H9 (cell line): ENCODE measurements at regions not wholly inside any gene's neighbourhood (a gene's known extent, or its start where the extent isn't known, plus 50 kb on each side); places are given as distances from the start of the nearest gene placed in this dataset.

Experiments used
- DNase-seq: peaks from one replicate; pipeline ENCODE4 v3.0.0-alpha.2; 2017
- H2AFZ ChIP-seq: one replicate; pipeline ENCODE4 v1.6.1; 2013; ENCODE audit warnings: mild to moderate bottlenecking, low read length, control low read depth, moderate library complexity
- H2AK5ac ChIP-seq: 2 replicates; pipeline ENCODE4 v1.6.1; 2013; ENCODE audit warnings: low read length, control low read depth, mixed read lengths; ENCODE audit not compliant: insufficient read length
- H2BK120ac ChIP-seq: one replicate; pipeline ENCODE4 v1.6.1; 2013; ENCODE audit warnings: low read depth, mild to moderate bottlenecking, low read length, control low read depth, inconsistent platforms; ENCODE audit not compliant: poor library complexity, severe bottlenecking
- H2BK12ac ChIP-seq: 2 replicates; pipeline ENCODE4 v1.6.1; 2013; ENCODE audit warnings: low read length, control low read depth, mixed read lengths, low read depth; ENCODE audit not compliant: insufficient read length
- H2BK15ac ChIP-seq: 2 replicates; pipeline ENCODE4 v1.6.1; 2013; ENCODE audit warnings: low read depth, low read length, control low read depth
- H2BK20ac ChIP-seq: one replicate; pipeline ENCODE4 v1.6.1; 2013; ENCODE audit warnings: low read depth, mild to moderate bottlenecking, low read length, control low read depth, inconsistent platforms; ENCODE audit not compliant: poor library complexity, severe bottlenecking
- H2BK5ac ChIP-seq: 2 replicates; pipeline ENCODE4 v1.6.1; 2013; ENCODE audit warnings: low read length, control low read depth, mixed read lengths; ENCODE audit not compliant: insufficient read length
- H3K14ac ChIP-seq: 2 replicates; pipeline ENCODE4 v1.6.1; 2013; ENCODE audit warnings: low read length, control low read depth; ENCODE audit not compliant: insufficient read depth
- H3K18ac ChIP-seq: 2 replicates; pipeline ENCODE4 v1.6.1; 2013; ENCODE audit warnings: low read depth, mild to moderate bottlenecking, mixed read lengths, low read length, control low read depth; ENCODE audit not compliant: insufficient read length
- H3K23ac ChIP-seq: 2 replicates; pipeline ENCODE4 v1.6.1; 2013; ENCODE audit warnings: low read length, control low read depth, mixed read lengths, low read depth; ENCODE audit not compliant: insufficient read length
- H3K23me2 ChIP-seq: 2 replicates; pipeline ENCODE4 v1.6.1; 2013; ENCODE audit warnings: low read depth, mild to moderate bottlenecking, mixed read lengths, low read length, control low read depth; ENCODE audit not compliant: insufficient read length, poor library complexity, severe bottlenecking
- H3K27ac ChIP-seq: 2 replicates; pipeline ENCODE4 v1.5.1; 2013; ENCODE audit warnings: low read length, control low read depth, mixed read lengths, low read depth; ENCODE audit not compliant: insufficient read length
- H3K27me3 ChIP-seq: 2 replicates; pipeline ENCODE4 v1.6.1; 2013; ENCODE audit warnings: low read length, control low read depth, inconsistent platforms; ENCODE audit not compliant: insufficient read depth
- H3K4ac ChIP-seq: 2 replicates; pipeline ENCODE4 v1.6.1; 2013; ENCODE audit warnings: low read depth, mild to moderate bottlenecking, control low read depth, inconsistent platforms, low read length, moderate library complexity
- H3K4me1 ChIP-seq: 2 replicates; pipeline ENCODE4 v1.6.1; 2013; ENCODE audit warnings: low read length, control low read depth, inconsistent platforms; ENCODE audit not compliant: insufficient read depth
- H3K4me2 ChIP-seq: 2 replicates; pipeline ENCODE4 v1.6.1; 2013; ENCODE audit warnings: low read length, control low read depth, mixed read lengths; ENCODE audit not compliant: insufficient read length, insufficient read depth
- H3K56ac ChIP-seq: 2 replicates; pipeline ENCODE4 v1.6.1; 2013; ENCODE audit warnings: low read depth, mild to moderate bottlenecking, mixed read lengths, low read length, control low read depth; ENCODE audit not compliant: insufficient read length
- H3K79me1 ChIP-seq: 2 replicates; pipeline ENCODE4 v1.6.1; 2013; ENCODE audit warnings: low read depth, mild to moderate bottlenecking, moderate library complexity, low read length, control low read depth, inconsistent platforms; ENCODE audit not compliant: insufficient read depth, poor library complexity, severe bottlenecking
- H3K79me2 ChIP-seq: 2 replicates; pipeline ENCODE4 v1.6.1; 2013; ENCODE audit warnings: low read length, control low read depth, inconsistent platforms; ENCODE audit not compliant: insufficient read depth
- H3K9ac ChIP-seq: 2 replicates; pipeline ENCODE4 v1.6.1; 2013; ENCODE audit warnings: low read length, control low read depth, mixed read lengths; ENCODE audit not compliant: insufficient read length; ENCODE audit errors: extremely low read depth
- H3K9me3 ChIP-seq: one replicate; pipeline ENCODE4 v1.6.1; 2013; ENCODE audit warnings: low read depth, low read length, inconsistent platforms; ENCODE audit not compliant: control insufficient read depth
- H3T11ph ChIP-seq: one replicate; pipeline ENCODE4 v1.6.1; 2013; ENCODE audit warnings: mild to moderate bottlenecking, low read length, control low read depth, inconsistent platforms
- H4K20me1 ChIP-seq: one replicate; pipeline ENCODE4 v1.6.1; 2013; ENCODE audit not compliant: control insufficient read depth, insufficient read length, insufficient read depth
- H4K5ac ChIP-seq: 2 replicates; pipeline ENCODE4 v1.6.1; 2013; ENCODE audit warnings: low read depth, mild to moderate bottlenecking, mixed read lengths, low read length, control low read depth; ENCODE audit not compliant: insufficient read length
- H4K8ac ChIP-seq: replicated peaks from 2 replicates; pipeline ENCODE4 v1.6.1; 2013; ENCODE audit warnings: low read length, control low read depth, mixed read lengths, low read depth; ENCODE audit not compliant: insufficient read length
- H4K91ac ChIP-seq: 2 replicates; pipeline ENCODE4 v1.6.1; 2013; ENCODE audit warnings: low read depth, mild to moderate bottlenecking, moderate library complexity, mixed read lengths, low read length, control low read depth; ENCODE audit not compliant: insufficient read length
- H3K27ac Mint-ChIP-seq, 3 experiments: 2 replicates in 2 of 3; 3 replicates in 1 of 3; pipeline ENCODE4 v1.8.0; 2020 to 2021; ENCODE audit warnings: mixed read lengths in 3 of 3, mild to moderate bottlenecking in 1 of 3, moderate library complexity in 1 of 3
- H3K27me3 Mint-ChIP-seq: 2 replicates; pipeline ENCODE4 v1.8.0; 2021; ENCODE audit warnings: low read depth, mild to moderate bottlenecking, moderate library complexity, mixed read lengths
- H3K36me3 Mint-ChIP-seq, 3 experiments: 2 replicates in 2 of 3; 3 replicates in 1 of 3; pipeline ENCODE4 v1.8.0; 2020 to 2021; ENCODE audit warnings: low read depth in 3 of 3, mixed read lengths in 3 of 3; ENCODE audit not compliant: insufficient read depth in 1 of 3
- H3K4me1 Mint-ChIP-seq, 2 experiments: 2 replicates each; pipeline ENCODE4 v1.8.0; 2020; ENCODE audit warnings: mixed read lengths in 2 of 2
- H3K4me3 Mint-ChIP-seq, 2 experiments: 2 replicates in 1 of 2; 3 replicates in 1 of 2; pipeline ENCODE4 v1.8.0; 2020 to 2021; ENCODE audit warnings: mild to moderate bottlenecking in 2 of 2, mixed read lengths in 2 of 2, moderate library complexity in 1 of 2
- H3K9me3 Mint-ChIP-seq, 2 experiments: 2 replicates in 1 of 2; 3 replicates in 1 of 2; pipeline ENCODE4 v1.8.0; 2020; ENCODE audit warnings: mild to moderate bottlenecking in 2 of 2, mixed read lengths in 2 of 2, moderate library complexity in 1 of 2
- CTCF ChIP-seq: fragments of 200-600 bp; sonication (generic); conservative IDR thresholded peaks from 3 replicates; pipeline ENCODE4 v1.8.0; 2021; ENCODE audit warnings: antibody characterized with exemption, mild to moderate bottlenecking
- WGBS: extraction: QIAGEN DNeasy Blood & Tissue Kit; methylation state at CpG from one replicate; pipeline ENCODE4 v1.1.7; 2013; ENCODE audit warnings: missing lambda C conversion rate, low lambda C conversion rate, mixed read lengths; ENCODE audit not compliant: insufficient read length; ENCODE audit errors: extremely low coverage; 5-methylcytosine and 5-hydroxymethylcytosine counted together

GRCh38 chr16:82391690-82392089, 221.7 kb upstream of the MPHOSPH6 start:
- Histone ChIP-seq H3K18ac (no peak overlapping the region), H3K14ac (no peak overlapping the region), H2AFZ (no peak overlapping the region), H3K27me3 (no peaks in the 10 kb centered on the region), H4K5ac (no peak overlapping the region), H2BK5ac (no peak overlapping the region), H2BK15ac (no peak overlapping the region), H3K27ac (no peak overlapping the region), H2BK12ac (no peak overlapping the region), H3K79me1 (no peaks in the 10 kb centered on the region), H2BK120ac (no peak overlapping the region), H2BK20ac (no peak overlapping the region), H3K56ac (no peak overlapping the region), H3K9ac (no peak overlapping the region), H4K8ac (no peak overlapping the region), H4K91ac (no peak overlapping the region), H3K9me3 (no peaks in the 10 kb centered on the region), H3T11ph (no peak overlapping the region), H3K79me2 (no peaks in the 10 kb centered on the region), H3K4ac (no peak overlapping the region), H2AK5ac (no peak overlapping the region), H3K4me2 (no peak overlapping the region), H3K23me2 (no peaks in the 10 kb centered on the region), H3K4me1 (no peaks in the 10 kb centered on the region), H4K20me1 (no peaks in the 10 kb centered on the region), H3K23ac (no peak overlapping the region)
- no peak for TF ChIP-seq CTCF
- H3K27ac Mint-ChIP-seq, result no peak overlapping the region; a peak in 1 of 7 replicates
- WGBS, result no CpG with 5 or more reads among the region's 3 CpGs
- H3K4me1 Mint-ChIP-seq, result no peaks in the 10 kb centered on the region
- DNase-seq, result no peak
- peaks cover 10% of the 10 kb centered on the region for H3K27me3 Mint-ChIP-seq
- H3K36me3 Mint-ChIP-seq, result no peaks in the 10 kb centered on the region
- no peak overlapping the region for H3K4me3 Mint-ChIP-seq
- H3K9me3 Mint-ChIP-seq, result no peaks in the 10 kb centered on the region
